T-helper 17 cell (primary cell): ENCODE measurements at regions not wholly inside any gene's neighbourhood (a gene's known extent, or its start where the extent isn't known, plus 50 kb on each side); places are given as distances from the start of the nearest gene placed in this dataset.

Experiments used
- ATAC-seq: fragments of 150-1000 bp; cut with Tn5 transposase; 2 replicates; pipeline ENCODE4 v1.10.0; 2021; ENCODE audit warnings: mild to moderate bottlenecking, moderate library complexity
- DNase-seq, 3 donors: peaks; one replicate each; pipeline versions ENCODE4 v3.0.0 to v3.0.0-alpha.2; 2020 to 2021
- H3K9me3 ChIP-seq: one replicate; pipeline ENCODE4 v1.7.0; 2013; ENCODE audit warnings: low read length, mild to moderate bottlenecking; ENCODE audit not compliant: control insufficient read depth, poor library complexity, severe bottlenecking
- H3K27ac Mint-ChIP-seq: one replicate; pipeline ENCODE4 v1.8.0; 2022; ENCODE audit warnings: mild to moderate bottlenecking, moderate library complexity, mixed read lengths
- H3K27me3 Mint-ChIP-seq: one replicate; pipeline ENCODE4 v1.8.0; 2022; ENCODE audit warnings: mixed read lengths
- H3K36me3 Mint-ChIP-seq: one replicate; pipeline ENCODE4 v1.8.0; 2022; ENCODE audit warnings: low read depth, mixed read lengths
- H3K4me1 Mint-ChIP-seq: one replicate; pipeline ENCODE4 v1.8.0; 2022; ENCODE audit warnings: mild to moderate bottlenecking, mixed read lengths
- H3K4me3 Mint-ChIP-seq: one replicate; pipeline ENCODE4 v1.8.0; 2022; ENCODE audit warnings: mild to moderate bottlenecking, moderate library complexity, mixed read lengths

DNA sequence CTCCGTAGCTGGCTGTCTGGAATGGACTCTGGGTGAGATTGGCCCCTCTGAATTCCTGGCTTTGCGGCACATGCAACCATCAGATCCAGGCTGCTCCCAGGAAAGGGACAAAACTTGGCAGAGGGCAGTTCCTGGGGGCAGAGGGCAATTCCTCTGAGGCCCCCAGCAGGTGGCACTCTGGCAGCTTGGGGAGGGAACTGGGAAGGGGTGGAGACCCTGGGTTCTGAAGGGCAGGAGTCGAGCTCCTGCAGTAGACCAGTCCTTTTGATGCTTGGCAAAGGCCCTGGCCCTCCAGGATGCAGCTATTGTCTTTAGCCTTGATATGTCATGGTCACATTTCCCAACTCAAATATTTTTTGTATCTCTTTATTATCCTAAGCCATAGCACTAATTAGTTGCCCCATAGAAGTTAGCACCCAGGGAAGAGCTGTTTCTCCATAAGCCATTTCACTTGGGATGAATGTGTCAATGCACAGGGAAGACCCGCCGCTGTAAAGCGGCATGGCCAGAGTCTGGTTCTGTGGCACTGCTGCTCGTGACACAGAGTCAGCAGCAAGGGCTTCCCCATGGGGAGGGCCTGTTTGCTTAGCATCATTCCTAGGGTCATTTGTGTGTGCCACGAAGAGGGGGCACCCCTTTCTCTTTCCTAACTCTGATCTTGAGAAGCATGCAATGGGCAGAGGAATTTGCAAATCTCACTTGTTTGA lies 51.2 kb upstream of the CDK20 start:
- Mint-ChIP-seq H3K27me3 (peaks cover 5% of the 10 kb centered on the region), H3K4me1 (no peaks in the 10 kb centered on the region), H3K36me3 (no peaks in the 10 kb centered on the region), H3K4me3 (no peak overlapping the region), H3K27ac (no peak overlapping the region)
- ATAC-seq (no peak), DNase-seq (no peak)
- H3K9me3 ChIP-seq, result no peaks in the 10 kb centered on the region

DNA sequence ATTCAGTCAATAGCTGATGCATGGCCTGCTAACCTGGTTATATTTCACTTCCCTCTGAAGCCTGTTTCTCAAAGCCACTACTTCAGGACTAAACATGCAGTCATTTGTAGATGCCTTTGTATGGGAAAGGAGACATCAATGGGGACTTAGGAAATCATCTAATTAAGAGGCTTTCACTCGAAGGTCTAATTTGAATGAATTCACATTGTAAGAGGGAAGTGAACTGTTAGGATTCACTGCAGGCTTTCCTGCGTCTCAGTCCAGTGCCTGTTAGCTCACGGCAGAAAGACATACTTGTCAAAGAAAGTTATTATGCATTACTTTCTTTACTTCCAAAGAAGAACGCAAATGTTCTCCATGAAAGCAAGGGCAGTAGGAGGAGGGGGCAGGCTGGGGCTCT lies 50.6 kb upstream of the CDK20 start:
- H3K9me3 ChIP-seq, result no peaks in the 10 kb centered on the region
- no peak for ATAC-seq
- Mint-ChIP-seq H3K36me3 (no peaks in the 10 kb centered on the region), H3K4me1 (no peaks in the 10 kb centered on the region), H3K27me3 (no peaks in the 10 kb centered on the region), H3K4me3 (no peak overlapping the region), H3K27ac (no peak overlapping the region)
- no peak for DNase-seq
